ENCODE measurements at regions not wholly inside any gene's neighbourhood (a gene's known extent, or its start where the extent isn't known, plus 50 kb on each side); places are given as distances from the start of the nearest gene placed in this dataset.

DNA sequence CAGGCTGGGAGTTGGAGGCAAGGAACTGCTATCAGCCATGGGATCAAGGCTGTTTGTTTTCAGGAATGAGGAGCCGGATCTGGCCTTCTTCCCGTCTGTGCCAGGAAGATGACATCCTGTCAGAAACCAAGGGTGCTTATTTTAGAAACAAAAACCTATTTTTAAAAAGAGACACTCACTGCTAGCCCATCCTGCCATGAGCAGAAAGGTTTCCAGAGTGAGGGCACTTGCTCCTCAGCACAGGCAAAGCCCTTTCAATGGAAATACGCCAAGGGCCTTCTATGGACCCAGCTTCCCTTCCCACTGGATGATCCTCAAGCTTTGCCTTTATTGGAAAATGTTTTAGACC, 132.6 kb upstream of the FSTL4 start:
- TF ChIP-seq, protein P1, sequence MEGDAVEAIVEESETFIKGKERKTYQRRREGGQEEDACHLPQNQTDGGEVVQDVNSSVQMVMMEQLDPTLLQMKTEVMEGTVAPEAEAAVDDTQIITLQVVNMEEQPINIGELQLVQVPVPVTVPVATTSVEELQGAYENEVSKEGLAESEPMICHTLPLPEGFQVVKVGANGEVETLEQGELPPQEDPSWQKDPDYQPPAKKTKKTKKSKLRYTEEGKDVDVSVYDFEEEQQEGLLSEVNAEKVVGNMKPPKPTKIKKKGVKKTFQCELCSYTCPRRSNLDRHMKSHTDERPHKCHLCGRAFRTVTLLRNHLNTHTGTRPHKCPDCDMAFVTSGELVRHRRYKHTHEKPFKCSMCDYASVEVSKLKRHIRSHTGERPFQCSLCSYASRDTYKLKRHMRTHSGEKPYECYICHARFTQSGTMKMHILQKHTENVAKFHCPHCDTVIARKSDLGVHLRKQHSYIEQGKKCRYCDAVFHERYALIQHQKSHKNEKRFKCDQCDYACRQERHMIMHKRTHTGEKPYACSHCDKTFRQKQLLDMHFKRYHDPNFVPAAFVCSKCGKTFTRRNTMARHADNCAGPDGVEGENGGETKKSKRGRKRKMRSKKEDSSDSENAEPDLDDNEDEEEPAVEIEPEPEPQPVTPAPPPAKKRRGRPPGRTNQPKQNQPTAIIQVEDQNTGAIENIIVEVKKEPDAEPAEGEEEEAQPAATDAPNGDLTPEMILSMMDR (IDR thresholded peaks at IDR 0.05): no peak
- TF ChIP-seq EP300 (IDR thresholded peaks at IDR 0.05) (no peak), POLR2A (IDR thresholded peaks at IDR 0.05) (no peak)

Data from tibial nerve (tissue), 4 donors.